ENCODE measurements at regions not wholly inside any gene's neighbourhood (a gene's known extent, or its start where the extent isn't known, plus 50 kb on each side); places are given as distances from the start of the nearest gene placed in this dataset.
A peak's percentile ranks its signal among the peaks of the same experiment; 100 is the strongest.

- no peak for DNase-seq (ENCODE audit: low spot score)
Observed at GRCh38 chr7:7118822-7119221, 63.5 kb upstream of the C1GALT1 start.

- DNase-seq (ENCODE audit: low spot score) = no peak
Observed at GRCh38 chr7:7119729-7120128, 62.6 kb upstream of the C1GALT1 start.

DNA sequence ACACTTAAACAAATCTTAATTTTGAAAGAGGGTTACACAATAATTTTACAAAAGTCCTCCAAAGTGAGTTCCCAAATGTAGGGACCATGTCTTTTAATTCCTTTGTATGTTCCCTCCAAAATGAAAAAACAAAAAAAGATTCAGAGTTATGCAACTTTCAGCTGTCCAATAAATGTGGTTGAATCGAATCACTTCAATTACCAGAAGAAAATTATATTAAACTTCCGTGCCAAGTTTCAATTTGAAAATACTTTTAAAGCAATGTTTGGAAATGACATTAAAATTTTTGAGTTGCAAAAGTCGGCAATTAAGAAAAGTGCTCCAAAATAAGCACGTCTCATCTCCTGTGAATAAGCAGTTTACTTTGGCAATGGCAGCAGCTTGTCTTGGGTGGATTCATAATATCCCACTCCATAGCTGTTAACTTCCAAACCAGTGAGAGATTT is 60.3 kb upstream of the C1GALT1 start:
- no peak for DNase-seq (ENCODE audit: low spot score)

DNA sequence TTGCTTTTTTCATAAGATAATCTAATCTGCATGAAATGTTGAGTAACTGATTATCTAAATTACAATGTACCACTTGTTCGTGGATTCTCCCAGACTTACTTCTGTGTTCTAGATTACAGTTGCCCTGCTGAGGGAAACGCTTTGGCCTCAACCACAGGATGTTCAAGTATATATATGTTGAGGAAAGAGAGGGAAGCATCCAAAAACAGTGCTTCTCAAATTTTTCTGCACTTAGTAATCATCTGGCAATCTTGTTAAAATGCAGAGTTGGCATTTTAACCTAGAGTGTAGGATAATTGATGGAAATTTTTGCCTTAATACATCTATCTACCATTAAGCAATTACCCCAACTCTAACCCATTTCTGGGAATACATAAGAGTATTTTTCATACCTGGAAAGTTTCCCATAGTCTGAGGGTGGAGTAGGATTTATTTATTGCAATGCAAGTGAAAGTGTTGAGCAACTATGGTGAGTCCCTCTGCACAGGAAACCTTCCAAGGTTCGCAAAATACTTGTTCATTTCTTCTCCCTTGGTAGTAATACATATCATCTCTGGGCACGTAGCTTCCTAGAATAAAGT is 59.6 kb upstream of the C1GALT1 start:
- DNase-seq (ENCODE audit: low spot score) = no peak

DNA sequence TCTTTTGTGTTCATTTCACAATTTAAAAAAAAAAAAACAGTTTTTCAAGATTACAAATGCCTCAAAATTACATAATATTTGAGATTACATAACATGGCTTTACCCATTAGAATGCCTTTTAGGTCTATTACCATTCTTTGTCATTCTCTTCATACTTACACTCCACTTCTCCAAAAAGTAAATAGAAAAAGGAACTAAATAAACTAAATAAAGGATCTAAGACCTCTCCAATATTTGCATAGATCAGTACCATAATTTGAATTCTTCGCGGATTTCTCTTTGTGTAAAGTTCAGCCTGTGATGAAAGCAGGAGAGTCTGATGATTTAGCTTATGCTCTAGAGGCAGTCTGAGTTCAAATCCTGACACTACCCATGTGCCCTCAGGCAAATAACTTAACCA is 56.4 kb upstream of the C1GALT1 start:
- DNase-seq (ENCODE audit: low spot score) = no peak

GRCh38 chr7:7127773-7128172 is 54.6 kb upstream of the C1GALT1 start:
- DNase-seq (ENCODE audit: low spot score) = no peak

DNA sequence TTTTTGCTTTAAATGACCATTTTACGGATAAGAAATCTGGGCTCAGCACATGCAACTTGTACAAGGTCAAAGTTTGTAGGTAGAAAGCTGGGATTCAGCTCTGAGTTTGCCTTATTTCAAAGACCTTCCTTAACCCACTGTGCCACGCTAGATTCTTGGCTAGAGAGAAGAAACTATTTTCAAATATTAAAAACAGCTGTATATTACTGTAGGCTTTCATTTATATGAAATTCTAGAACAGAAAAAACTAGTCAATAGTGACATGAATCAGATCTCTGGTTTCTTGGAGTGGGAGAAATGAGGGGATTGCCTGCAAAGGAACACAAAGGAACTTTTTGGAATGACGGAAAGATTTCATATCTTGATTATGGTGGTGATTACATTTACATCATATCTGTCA is 53.0 kb upstream of the C1GALT1 start:
- no peak for DNase-seq (ENCODE audit: low spot score)

GRCh38 chr7:7131273-7131672 is 51.1 kb upstream of the C1GALT1 start:
- DNase-seq (ENCODE audit: low spot score) = peak; percentile 38
